IMR-90 (cell line): ENCODE measurements at regions not wholly inside any gene's neighbourhood (a gene's known extent, or its start where the extent isn't known, plus 50 kb on each side); places are given as distances from the start of the nearest gene placed in this dataset.

Experiments
- CTCF ChIP-seq: conservative IDR thresholded peaks from 2 replicates; pipeline ENCODE4 v1.5.1; 2012; ENCODE audit warnings: mild to moderate bottlenecking, low read depth, low read length, improper control_type of control experiment
- POLR2A ChIP-seq: IDR thresholded peaks from 2 replicates; pipeline ENCODE4 v1.6.1; 2012; ENCODE audit warnings: mild to moderate bottlenecking, low read depth, low read length
- RCOR1 ChIP-seq: IDR thresholded peaks from 2 replicates; pipeline ENCODE4 v1.6.1; 2012; ENCODE audit warnings: mild to moderate bottlenecking, low read length, improper control_type of control experiment; ENCODE audit not compliant: insufficient replicate concordance

- TF ChIP-seq CTCF, result no peak
- TF ChIP-seq RCOR1, result no peak
- TF ChIP-seq POLR2A, result no peak
These were observed 59.8 kb upstream of the IL6 start for GRCh38 chr7:22667187-22667561.
